Chondrocyte (in vitro differentiated cells): ENCODE measurements at regions not wholly inside any gene's neighbourhood (a gene's known extent, or its start where the extent isn't known, plus 50 kb on each side); places are given as distances from the start of the nearest gene placed in this dataset.

Experiments
- DNase-seq: peaks from one replicate; pipeline ENCODE4 v3.0.0; 2021; ENCODE audit warnings: mixed read lengths, low spot score
- H3K27ac Mint-ChIP-seq: one replicate; pipeline ENCODE4 v1.8.0; 2021; ENCODE audit warnings: mild to moderate bottlenecking, moderate library complexity, mixed read lengths; ENCODE audit not compliant: unreplicated experiment
- H3K27me3 Mint-ChIP-seq: 2 replicates; pipeline ENCODE4 v1.8.0; 2021; ENCODE audit warnings: low read depth, mixed read lengths
- H3K36me3 Mint-ChIP-seq: 2 replicates; pipeline ENCODE4 v1.8.0; 2021; ENCODE audit warnings: low read depth, mixed read lengths
- H3K4me1 Mint-ChIP-seq: 2 replicates; pipeline ENCODE4 v1.8.0; 2021; ENCODE audit warnings: low read depth, mild to moderate bottlenecking, mixed read lengths
- H3K4me3 Mint-ChIP-seq: one replicate; pipeline ENCODE4 v1.8.0; 2021; ENCODE audit warnings: mild to moderate bottlenecking, moderate library complexity, mixed read lengths; ENCODE audit not compliant: unreplicated experiment
- H3K9me3 Mint-ChIP-seq: 2 replicates; pipeline ENCODE4 v1.8.0; 2021; ENCODE audit warnings: low read depth, mixed read lengths
- CTCF ChIP-seq: fragments of 200-600 bp; sonication (generic); IDR thresholded peaks from 2 replicates; pipeline ENCODE4 v1.5.0; 2021; ENCODE audit warnings: antibody characterized with exemption, mild to moderate bottlenecking, moderate library complexity

GRCh38 chr19:28341810-28342350 is 871.1 kb downstream of the UQCRFS1 start:
- no peak for TF ChIP-seq CTCF
- H3K4me1 Mint-ChIP-seq: no peaks in the 10 kb centered on the region
- H3K36me3 Mint-ChIP-seq: peaks cover 2% of the 10 kb centered on the region
- peaks cover 15% of the 10 kb centered on the region for H3K9me3 Mint-ChIP-seq
- no peak overlapping the region for H3K27ac Mint-ChIP-seq
- no peak for DNase-seq
- H3K27me3 Mint-ChIP-seq: peaks cover 3% of the 10 kb centered on the region
- no peak overlapping the region for H3K4me3 Mint-ChIP-seq

- H3K27me3 Mint-ChIP-seq: no peaks in the 10 kb centered on the region
- no peak overlapping the region for H3K4me3 Mint-ChIP-seq
- DNase-seq: no peak
- H3K36me3 Mint-ChIP-seq: no peaks in the 10 kb centered on the region
- no peak for TF ChIP-seq CTCF
- H3K27ac Mint-ChIP-seq: no peak overlapping the region
- peaks cover 3% of the 10 kb centered on the region for H3K9me3 Mint-ChIP-seq
- no peaks in the 10 kb centered on the region for H3K4me1 Mint-ChIP-seq
Measured at GRCh38 chr19:28334419-28334818, 878.5 kb downstream of the UQCRFS1 start.

GRCh38 chr19:28333909-28334308 is 879.0 kb downstream of the UQCRFS1 start:
- H3K9me3 Mint-ChIP-seq: peaks cover 4% of the 10 kb centered on the region
- no peaks in the 10 kb centered on the region for H3K27me3 Mint-ChIP-seq
- H3K4me1 Mint-ChIP-seq: no peaks in the 10 kb centered on the region
- no peak overlapping the region for H3K27ac Mint-ChIP-seq
- no peaks in the 10 kb centered on the region for H3K36me3 Mint-ChIP-seq
- H3K4me3 Mint-ChIP-seq: no peak overlapping the region
- TF ChIP-seq CTCF: no peak
- no peak for DNase-seq

GRCh38 chr19:28332886-28333285 is 880.1 kb downstream of the UQCRFS1 start:
- H3K36me3 Mint-ChIP-seq: no peaks in the 10 kb centered on the region
- TF ChIP-seq CTCF: no peak
- H3K9me3 Mint-ChIP-seq: peaks cover 8% of the 10 kb centered on the region
- no peaks in the 10 kb centered on the region for H3K27me3 Mint-ChIP-seq
- no peak overlapping the region for H3K27ac Mint-ChIP-seq
- no peaks in the 10 kb centered on the region for H3K4me1 Mint-ChIP-seq
- no peak overlapping the region for H3K4me3 Mint-ChIP-seq
- DNase-seq: no peak

- TF ChIP-seq CTCF: no peak
- Mint-ChIP-seq H3K27ac (no peak overlapping the region), H3K27me3 (no peaks in the 10 kb centered on the region), H3K9me3 (peaks cover 8% of the 10 kb centered on the region), H3K4me3 (no peak overlapping the region), H3K4me1 (no peaks in the 10 kb centered on the region), H3K36me3 (no peaks in the 10 kb centered on the region)
- DNase-seq: no peak
Measured at GRCh38 chr19:28332351-28332750, 880.6 kb downstream of the UQCRFS1 start.
